Left ventricle myocardium inferior (tissue), 1 donor: ENCODE measurements at regions not wholly inside any gene's neighbourhood (a gene's known extent, or its start where the extent isn't known, plus 50 kb on each side); places are given as distances from the start of the nearest gene placed in this dataset.
"Not testable (repeated sequence)": the region's sequence is repeated elsewhere in the genome, so short reads cannot be mapped to it uniquely, and the experiment has no call there.

Experiments
- DNase-seq: peaks from one replicate; pipeline ENCODE4 v3.0.0-alpha.2; 2020
- H3K27ac ChIP-seq: fragments of 200-600 bp; replicated peaks from 2 replicates; pipeline ENCODE4 v1.8.0; 2021
- H3K27me3 ChIP-seq: fragments of 200-600 bp; 2 replicates; pipeline ENCODE4 v1.8.0; 2021; ENCODE audit warnings: low read depth
- H3K36me3 ChIP-seq: fragments of 200-600 bp; 2 replicates; pipeline ENCODE4 v1.8.0; 2021
- H3K4me1 ChIP-seq: fragments of 200-600 bp; 2 replicates; pipeline ENCODE4 v1.8.0; 2021
- H3K4me3 ChIP-seq: fragments of 200-600 bp; 2 replicates; pipeline ENCODE4 v1.8.0; 2021; ENCODE audit warnings: mild to moderate bottlenecking, moderate library complexity
- H3K9me3 ChIP-seq: fragments of 200-600 bp; replicated peaks from 2 replicates; pipeline ENCODE4 v1.8.0; 2021
- intact Hi-C: fragments of 100-400 bp; cut with micrococcal nuclease; formaldehyde crosslinking; loops from one replicate; pipeline ENCODE4 v1.11.0; 2022
- TF ChIP-seq, protein P1 (sequence below): fragments of 200-600 bp; IDR thresholded peaks from 2 replicates; pipeline ENCODE4 v1.8.0; 2021; ENCODE audit warnings: antibody characterized with exemption, mild to moderate bottlenecking, borderline replicate concordance
- donor health status: DM: no; HTN: yes; CAD: no; lungs with severe emphysema.

DNA sequence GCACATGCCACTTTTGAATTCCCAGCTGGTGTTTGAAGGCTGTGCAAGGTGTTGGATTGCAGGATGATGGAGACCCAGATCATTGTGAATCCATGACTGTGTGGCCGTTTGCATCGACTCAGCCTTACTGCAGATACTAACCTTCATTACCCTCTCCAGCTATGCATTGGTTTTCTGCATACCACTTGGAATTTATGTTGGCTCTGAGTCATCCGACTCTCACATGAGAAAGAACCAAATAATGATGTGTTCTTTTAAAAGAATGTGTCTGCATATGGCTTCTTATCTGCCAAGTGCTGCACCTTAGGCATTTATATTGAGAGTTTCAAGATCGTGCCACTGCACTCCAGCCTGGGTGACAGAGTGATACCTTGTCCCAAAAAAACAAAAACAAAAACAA lies 106.7 kb upstream of the PRKX start:
- intact Hi-C loops, result no loop called here
- Histone ChIP-seq H3K9me3 (no peaks in the 10 kb centered on the region), H3K36me3 (no peaks in the 10 kb centered on the region), H3K4me1 (no peaks in the 10 kb centered on the region), H3K27me3 (no peaks in the 10 kb centered on the region), H3K27ac (no peak overlapping the region), H3K4me3 (no peak overlapping the region)
- TF ChIP-seq, protein P1, sequence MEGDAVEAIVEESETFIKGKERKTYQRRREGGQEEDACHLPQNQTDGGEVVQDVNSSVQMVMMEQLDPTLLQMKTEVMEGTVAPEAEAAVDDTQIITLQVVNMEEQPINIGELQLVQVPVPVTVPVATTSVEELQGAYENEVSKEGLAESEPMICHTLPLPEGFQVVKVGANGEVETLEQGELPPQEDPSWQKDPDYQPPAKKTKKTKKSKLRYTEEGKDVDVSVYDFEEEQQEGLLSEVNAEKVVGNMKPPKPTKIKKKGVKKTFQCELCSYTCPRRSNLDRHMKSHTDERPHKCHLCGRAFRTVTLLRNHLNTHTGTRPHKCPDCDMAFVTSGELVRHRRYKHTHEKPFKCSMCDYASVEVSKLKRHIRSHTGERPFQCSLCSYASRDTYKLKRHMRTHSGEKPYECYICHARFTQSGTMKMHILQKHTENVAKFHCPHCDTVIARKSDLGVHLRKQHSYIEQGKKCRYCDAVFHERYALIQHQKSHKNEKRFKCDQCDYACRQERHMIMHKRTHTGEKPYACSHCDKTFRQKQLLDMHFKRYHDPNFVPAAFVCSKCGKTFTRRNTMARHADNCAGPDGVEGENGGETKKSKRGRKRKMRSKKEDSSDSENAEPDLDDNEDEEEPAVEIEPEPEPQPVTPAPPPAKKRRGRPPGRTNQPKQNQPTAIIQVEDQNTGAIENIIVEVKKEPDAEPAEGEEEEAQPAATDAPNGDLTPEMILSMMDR, result no peak
- DNase-seq, result no peak

DNA sequence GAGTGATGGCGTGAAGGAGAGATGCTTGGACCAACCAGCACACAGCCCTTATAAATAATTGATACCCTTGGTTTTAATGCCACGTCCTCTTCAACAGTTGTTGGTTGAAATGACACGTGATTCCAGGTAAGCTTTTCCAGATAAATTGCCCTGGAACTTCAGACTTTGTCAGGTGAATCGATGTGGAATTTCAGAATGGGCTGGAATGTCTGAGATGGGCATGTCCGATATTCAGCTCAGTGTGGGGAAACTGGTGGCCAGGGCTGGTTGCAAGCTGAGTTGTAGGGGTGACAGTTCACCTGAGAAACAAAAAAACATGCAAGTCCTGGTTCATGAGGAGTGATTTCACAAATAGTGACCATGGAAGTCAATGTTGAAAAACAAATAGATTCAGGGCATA lies 104.0 kb upstream of the PRKX start:
- H3K4me3 ChIP-seq, H3K27ac ChIP-seq, intact Hi-C loops, H3K27me3 ChIP-seq, DNase-seq, H3K9me3 ChIP-seq, H3K4me1 ChIP-seq, H3K36me3 ChIP-seq: not testable (repeated sequence)

DNA sequence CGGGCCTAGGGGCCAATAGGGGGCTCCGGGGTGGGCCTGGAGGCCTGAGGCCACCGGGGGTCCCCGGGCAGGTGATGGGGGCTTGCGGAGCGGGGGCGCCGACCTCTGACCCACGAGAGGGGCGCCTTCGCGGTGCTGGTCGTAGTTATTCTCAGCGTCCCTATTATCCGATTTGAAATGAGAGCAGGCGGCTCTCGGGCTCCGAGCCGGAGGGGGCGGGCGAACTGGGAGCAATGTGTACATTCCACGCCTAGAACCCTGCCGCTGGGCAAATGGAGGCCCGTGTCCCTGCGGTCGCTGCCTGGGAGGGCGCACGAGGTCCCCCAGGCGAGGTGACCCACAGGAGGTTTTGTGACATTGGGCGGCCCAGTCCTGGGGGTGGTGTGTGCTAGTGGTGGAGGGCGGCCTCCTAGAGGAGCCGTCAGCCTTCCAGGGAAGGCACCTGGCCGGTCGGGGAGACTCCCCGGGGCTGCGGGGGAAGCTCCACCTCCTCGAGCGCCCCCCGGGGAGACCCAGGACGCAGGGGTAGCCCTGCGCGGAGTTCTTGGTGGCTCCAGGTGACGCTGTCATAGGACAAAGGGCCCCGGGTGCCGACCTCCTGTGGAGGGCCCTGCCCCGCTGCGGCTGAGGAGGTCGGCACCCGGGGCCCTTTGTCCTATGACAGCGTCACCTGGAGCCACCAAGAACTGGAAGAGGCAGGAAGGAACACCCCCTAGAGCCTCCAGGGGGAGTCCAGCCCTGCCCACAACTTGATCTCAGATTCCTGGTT lies 102.6 kb upstream of the PRKX start:
- Histone ChIP-seq H3K27me3 (no peaks in the 10 kb centered on the region), H3K4me3 (peak overlapping the region; percentile 78), H3K4me1 (peaks cover 4% of the 10 kb centered on the region), H3K9me3 (no peaks in the 10 kb centered on the region), H3K36me3 (no peaks in the 10 kb centered on the region), H3K27ac (peak overlapping the region; percentile 94)
- DNase-seq, result peak; percentile 46
- intact Hi-C loops, result no loop called here
- TF ChIP-seq, protein P1, result no peak

DNA sequence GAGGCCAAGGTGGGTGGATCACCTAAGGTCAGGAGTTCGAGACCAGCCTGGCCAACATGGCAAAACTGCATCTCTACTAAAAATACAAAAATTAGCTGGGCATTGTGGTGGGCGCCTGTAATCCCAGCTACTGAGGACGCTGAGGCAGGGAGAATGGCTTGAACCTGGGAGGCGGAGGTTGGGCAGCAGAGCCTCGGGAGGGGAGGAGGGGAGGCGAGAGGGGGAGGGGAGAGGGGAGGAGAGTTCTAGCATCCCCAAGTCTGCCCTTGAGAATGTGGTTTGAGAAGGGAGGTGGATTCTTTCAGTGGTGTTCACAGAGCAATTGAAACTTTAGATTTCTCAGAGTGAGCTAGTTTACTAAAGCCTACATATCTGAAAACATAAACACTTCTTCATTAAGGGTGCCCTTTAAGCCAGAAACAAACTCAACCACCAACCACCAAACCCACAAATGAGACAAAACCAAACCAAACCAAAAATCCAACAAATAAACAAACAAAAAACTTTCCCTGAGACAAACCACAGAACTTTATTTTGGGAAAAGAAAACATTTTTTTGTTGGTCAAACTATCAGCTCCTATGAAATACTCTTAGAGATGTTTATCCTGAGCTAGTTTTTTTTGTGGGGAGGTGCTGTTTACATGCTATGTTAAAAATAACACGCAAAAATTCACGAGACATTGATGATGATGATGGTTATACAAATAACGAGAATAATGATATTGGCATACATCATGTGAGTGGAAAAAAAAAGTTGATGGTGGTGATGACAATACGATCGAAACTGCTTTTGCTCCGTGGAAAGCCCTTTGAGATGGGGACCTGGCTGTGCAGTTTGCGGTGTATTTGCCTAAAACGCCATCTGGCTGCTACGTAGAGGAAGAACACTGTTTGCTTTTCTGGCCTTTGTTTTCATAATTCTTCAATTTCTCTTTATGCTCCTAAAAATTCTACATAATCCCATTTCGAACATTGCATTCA lies 98.2 kb upstream of the PRKX start:
- Histone ChIP-seq H3K9me3 (no peaks in the 10 kb centered on the region), H3K27ac (no peak overlapping the region), H3K27me3 (peaks cover 9% of the 10 kb centered on the region), H3K4me3 (no peak overlapping the region), H3K4me1 (peaks cover 4% of the 10 kb centered on the region), H3K36me3 (no peaks in the 10 kb centered on the region)
- no peak for DNase-seq
- intact Hi-C loops, result no loop called here
- TF ChIP-seq, protein P1, result peak; percentile 63

DNA sequence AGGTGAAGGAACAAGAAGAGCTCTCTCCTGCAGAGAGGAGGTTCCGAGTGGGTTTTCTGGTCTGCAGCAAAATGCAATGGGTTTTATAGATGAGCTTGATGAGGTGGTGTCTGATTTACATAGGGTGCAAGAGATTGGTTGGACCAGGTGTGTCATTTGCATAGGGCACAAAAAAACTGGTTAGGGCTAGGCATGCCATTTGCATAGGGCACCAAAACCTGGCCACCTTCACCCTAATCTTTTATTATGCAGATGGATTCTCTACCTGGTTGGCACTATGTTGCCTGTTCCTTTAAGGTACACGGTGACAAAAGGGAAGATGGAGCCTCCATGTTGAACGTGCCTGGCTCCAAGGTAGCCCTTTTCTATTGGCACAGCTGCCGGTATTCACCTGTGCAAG lies 94.5 kb upstream of the PRKX start:
- Histone ChIP-seq H3K27me3 (peaks cover 19% of the 10 kb centered on the region), H3K4me3 (no peak overlapping the region), H3K36me3 (no peaks in the 10 kb centered on the region), H3K9me3 (no peaks in the 10 kb centered on the region), H3K4me1 (no peaks in the 10 kb centered on the region), H3K27ac (no peak overlapping the region)
- intact Hi-C loops, result no loop called here
- TF ChIP-seq, protein P1, result no peak
- DNase-seq, result no peak
